HG02981 (cell line): ENCODE measurements at regions not wholly inside any gene's neighbourhood (a gene's known extent, or its start where the extent isn't known, plus 50 kb on each side); places are given as distances from the start of the nearest gene placed in this dataset.

Experiments
- ATAC-seq: cut with Tn5 transposase; IDR thresholded peaks from one replicate; pipeline ENCODE4 v1.9.1; 2021; ENCODE audit warnings: mild to moderate bottlenecking, moderate library complexity; ENCODE audit not compliant: unreplicated experiment

DNA sequence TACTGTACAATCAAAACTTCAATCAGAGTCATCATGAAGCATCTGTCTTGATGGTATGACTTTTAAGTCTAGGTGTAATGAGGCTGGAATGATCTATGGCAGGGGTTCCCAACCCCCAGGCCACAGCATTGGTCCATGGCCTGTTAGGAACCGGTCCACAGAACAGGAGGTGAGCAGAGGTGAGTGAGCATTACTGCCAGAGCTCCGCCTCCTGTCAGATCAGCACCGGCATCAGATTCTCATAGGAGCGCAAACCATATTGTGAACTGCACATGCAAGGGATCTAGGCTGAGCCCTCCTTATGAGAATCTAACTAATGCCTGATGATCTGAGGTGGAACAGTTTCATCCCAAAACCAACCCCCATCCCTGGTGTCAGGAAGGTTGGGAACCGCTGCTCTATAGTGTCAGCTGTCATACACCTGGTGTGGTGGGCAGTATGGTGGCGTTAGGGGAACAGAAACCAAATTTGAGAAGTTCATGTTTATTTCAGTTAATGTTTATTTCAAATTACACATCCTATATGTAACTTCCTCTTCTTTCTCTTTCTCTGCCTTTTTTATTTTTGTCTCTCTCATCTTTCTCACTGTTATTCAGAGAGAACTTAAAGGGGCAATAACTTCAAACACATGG, 432.6 kb downstream of the TNS3 start:
- ATAC-seq: peak; percentile 73

GRCh38 chr7:47148536-47149207, 433.2 kb downstream of the TNS3 start:
- ATAC-seq: no peak

DNA sequence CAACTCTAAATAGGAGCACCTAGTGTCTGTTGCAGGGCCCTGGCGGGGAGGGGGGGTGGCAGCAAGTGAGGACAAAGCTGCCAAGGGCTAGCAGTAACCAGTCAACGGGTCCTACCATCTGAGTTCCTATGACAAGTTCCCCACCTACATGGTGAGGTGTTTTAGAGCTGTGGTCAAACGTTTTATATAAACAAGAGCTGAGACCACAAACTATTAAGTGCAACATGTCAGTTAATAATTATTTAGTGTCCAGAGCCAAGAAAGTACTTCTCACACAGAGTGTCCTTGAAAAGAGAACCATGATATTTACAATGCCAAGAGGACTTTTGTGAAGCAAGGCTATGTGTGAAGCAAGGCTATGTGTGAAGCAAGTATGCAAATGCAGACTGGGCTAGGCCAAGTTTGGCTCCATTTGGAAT, 434.7 kb downstream of the TNS3 start:
- ATAC-seq: peak; percentile 52

DNA sequence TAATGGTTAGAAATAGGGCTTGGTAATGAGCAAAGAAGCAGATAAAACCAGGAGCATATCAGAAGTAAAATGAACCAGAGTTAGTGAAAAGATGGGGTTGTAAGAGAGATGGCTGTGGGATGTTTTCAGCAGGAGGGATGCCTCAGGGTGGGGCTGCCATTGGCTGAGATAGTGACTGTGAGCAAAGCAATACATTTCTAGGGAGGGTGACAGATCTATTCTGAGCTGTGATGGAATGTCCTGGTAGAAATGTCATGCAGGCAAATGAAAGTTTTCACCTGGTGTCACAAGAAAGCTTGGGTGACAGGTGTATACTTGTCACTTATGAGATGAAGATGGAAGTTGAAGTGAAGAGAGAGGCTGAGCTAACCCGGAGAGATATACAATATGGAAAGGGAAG, 435.9 kb downstream of the TNS3 start:
- ATAC-seq: no peak

DNA sequence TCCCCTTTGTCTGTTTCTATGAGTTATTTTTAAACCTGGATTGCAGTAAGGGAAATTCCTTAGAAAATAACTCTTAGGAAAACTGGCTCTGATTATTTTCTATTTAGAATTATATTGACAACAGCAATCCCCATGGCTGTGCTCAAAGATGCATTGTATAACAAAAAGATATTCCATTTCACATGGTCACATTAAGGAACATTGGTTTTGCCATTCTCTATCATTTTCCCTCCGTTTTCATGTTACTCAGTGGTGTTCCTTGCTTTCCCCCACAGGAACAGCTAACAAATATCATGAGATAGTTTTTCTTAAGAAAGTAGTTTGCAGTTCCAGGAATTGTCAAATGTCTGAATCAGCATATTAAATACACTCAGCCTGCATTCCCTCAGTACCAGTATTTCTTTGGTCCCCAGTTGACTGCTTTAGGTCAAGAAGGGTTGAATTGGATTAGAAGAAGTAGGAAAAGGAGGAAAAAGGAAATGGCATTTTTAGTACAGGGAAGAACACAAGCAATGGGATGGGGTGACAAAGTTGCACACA, 436.7 kb downstream of the TNS3 start:
- no peak for ATAC-seq

DNA sequence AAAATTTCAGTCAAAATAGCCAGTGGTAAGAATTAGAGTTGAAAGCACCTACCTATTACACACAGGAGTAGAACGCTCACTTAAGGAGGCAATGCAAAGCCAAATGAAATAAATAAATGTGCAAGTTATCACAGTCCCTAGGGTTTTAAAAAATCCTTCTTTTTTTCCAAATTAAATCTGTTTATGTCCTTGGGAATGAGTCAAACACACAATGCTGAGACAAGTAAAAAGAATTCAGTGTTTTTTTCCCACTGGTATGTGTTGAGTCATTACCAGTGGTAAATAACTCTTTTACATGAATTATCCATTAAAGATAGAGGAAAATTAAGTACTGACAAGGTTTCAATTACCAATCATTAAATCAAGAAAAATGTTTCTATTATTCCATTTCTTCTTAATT, 438.6 kb downstream of the TNS3 start:
- ATAC-seq: no peak

GRCh38 chr7:47142867-47143175, 439.1 kb downstream of the TNS3 start:
- ATAC-seq: no peak

DNA sequence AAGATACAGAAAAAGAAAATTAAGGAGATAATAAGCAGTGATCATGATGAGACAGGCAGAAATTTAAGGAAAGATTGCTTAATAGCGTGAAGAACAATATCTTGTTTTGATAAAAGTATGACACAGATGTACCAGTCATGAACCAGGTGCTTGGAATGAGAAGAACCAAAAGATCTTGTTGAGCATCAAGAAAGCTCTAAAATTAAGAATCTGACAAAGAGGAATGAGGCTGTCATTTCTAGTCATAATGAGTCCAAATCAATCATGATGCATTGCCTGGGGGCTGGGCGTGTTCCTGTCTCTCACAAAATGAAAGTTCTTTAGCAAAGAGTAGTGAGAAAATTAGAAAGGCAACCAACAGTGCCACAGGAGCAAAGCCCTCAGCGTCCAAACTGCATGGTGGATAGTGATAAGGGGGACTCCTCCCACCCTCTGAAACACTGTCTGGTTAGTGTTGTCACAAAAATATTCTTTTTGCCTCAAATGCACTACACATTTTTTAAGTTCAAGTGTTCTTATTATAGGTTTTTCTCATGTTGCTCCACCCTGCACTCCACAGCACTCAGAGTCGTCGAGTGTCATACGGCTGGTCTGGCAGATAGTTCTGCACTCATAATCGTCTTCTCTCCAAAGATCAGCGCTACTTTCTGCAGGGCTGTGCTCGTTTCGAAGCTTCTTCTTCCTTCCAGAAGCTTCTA, 439.6 kb downstream of the TNS3 start:
- ATAC-seq: no peak

DNA sequence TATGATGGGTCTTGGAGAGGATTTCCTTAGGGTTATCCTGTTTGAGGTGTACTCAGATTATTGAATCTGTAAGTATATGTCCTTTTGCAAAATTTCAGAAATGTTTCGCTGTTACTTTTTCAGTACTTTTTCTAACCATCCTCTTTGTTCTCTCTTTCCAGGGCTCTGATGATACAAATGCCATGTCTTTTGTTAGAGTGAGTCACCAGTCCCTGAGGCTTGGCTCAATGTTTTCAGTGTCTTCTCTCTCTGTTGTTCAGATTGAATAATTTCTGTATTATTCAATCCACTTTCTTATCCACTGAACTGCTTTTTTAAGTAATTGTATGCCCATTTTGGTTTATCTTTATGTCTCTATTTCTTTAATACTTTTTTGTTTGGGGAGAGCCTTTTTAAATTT, 449.4 kb downstream of the TNS3 start:
- ATAC-seq: no peak

DNA sequence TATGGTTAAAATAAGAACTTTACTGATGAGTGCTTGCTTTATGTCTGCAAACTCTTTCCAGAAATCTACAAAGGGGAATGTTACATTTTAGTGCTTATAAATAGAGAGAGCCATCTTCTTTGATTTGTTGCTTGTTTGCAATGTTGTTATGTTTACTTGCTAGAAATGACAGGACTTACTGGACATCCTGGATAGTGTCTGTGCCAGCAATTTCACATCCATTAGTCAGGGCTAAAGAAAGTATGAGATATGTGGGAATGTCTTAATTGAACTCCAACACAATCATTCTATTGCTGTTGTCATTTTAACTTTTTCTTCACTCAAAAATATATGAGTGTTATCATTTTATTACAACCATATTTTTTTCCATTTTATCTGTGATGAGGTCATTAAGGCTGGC, 453.2 kb downstream of the TNS3 start:
- ATAC-seq: no peak

DNA sequence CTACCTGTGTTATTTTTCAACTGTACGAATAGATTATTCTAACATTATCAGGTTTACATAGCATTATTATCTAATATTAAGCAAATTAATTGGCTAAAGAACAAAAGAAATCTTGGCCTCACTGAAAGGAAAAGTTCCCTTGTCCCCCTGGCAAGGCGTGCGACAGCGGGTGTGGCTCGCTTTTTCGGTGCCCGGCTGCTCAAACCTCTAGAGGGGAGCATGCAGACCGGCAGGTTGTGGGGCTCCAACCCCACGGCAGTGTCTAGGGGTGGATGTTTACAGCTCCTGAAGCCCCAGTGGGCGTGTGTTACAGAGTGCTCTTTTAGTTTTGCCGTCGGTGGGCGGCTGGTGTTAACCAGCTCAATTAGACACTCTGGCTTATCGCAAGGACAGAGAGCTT, 456.4 kb downstream of the TNS3 start:
- ATAC-seq: no peak

GRCh38 chr7:47119261-47119865, 462.5 kb downstream of the TNS3 start:
- ATAC-seq: no peak

- ATAC-seq: no peak
Observed at GRCh38 chr7:47104206-47104549, 477.7 kb downstream of the TNS3 start.

GRCh38 chr7:47103498-47104205, 478.3 kb downstream of the TNS3 start:
- ATAC-seq: no peak

DNA sequence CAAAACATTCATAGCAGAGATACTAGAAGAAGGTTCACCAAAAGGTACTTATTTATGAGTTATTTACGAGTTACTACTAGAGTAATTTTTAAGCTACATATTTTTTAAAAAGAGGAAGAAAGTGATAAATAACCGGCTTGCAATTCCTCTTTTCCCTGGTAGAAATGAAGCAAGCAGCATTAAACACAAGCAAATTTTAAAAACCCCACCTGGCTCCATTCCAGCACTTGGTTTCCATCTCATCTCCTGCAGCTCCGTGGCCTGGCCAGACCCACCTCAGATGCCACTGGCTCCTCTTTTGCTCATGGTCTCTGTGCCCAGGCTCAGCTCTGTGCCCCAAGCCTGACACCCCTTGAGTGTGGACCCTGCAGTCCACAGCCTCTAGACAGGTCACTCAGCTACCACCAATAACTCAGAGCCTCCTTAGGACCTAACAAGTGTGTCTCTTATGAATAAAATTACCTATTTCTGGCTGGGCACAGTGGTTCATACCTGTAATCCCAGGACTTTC, 479.5 kb downstream of the TNS3 start:
- ATAC-seq: no peak

DNA sequence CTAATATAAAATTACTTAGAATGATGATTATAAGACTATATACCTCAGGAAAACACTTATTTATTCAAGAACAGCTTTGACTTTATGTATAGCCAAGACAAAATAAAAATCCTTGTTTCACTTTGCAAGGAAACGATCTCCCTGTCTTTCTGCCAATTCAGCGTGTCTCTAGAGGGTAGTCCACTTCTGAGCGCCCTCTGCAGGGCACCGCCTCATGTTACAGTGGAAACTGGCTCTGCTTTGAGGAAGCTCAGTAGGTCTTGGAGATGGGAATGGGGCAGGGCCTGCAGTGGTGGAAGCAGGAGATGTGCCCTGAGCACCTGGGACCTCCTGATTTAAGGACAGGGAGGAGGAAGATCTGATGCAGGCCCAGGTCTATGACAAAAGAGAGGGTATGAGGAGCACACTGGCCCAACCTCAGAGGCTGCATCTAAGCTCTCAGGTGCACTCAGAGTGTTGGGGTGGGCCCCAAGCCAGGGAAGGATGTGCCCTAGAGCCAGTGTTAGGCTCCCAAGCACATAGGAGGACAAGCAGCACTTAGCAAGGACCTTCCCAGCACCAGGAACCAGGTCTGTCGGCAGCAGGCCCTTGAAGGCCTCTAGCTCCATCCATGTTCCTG, 481.0 kb downstream of the TNS3 start:
- no peak for ATAC-seq

DNA sequence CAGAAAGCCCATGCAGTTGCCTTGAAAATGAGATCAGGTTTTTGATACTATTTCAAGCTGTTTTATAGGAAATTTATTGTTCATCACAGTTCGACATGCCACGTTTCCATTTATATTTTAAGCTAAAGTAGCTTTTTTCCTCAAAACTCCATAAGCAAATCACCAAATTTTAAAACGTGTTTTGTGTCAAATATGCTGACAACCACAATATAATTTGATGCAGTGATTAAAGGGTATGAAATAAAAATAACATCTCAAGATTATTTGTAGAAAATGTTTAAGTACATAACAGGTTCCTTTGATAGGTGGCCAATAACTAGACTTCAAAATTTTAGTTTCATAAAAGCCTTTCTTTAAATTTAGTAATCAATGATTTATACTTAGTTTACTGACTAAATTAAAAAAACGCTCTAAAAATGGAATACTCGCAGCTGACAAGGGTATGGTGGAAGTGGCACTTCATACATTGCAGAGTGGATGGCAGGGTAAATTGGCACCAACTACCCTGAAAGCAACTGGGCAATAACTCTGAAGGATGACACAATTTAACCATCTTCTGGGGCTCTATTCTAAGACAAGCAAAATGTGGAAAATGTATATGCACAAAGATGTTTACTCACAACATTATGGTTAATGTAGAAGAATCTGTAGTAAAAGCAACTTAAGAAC, 481.6 kb downstream of the TNS3 start:
- no peak for ATAC-seq

DNA sequence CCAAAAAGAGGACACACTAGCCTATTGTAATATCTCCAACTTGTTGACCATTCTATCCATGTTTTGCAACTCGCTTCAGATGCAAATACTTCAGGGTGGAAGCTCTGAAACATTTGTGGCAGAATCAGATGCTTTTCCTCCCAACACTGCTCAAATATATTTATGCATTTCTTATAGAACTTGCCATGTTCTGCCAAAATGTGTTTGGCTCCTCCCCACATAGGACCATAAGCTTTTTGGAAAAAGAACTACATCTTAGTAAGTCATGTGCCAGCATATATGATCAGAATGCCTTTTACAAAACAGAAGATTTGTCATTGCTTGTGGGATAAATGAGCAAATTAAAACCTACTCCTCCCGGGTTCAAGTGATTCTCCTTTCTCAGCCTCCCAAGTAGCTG, 484.5 kb downstream of the TNS3 start:
- no peak for ATAC-seq

DNA sequence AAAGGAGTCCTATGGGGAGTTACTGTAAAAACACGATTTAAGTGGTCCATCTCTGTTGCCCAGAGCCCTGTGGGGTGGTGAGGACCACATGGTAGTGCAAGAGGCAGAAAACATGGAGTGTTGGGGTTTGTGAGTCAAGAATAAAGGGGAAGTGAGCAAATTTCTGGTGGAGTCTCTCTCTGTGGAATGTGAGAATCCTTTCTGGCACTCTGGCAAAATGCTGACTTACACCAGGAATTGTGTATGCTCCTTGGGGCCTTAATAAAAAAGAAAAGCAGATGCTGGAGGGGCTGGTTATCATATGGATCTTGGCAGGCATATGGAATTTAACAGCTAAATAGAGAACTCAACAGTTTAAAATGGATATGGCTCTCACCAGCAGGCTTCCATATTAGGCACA, 486.0 kb downstream of the TNS3 start:
- ATAC-seq: no peak

DNA sequence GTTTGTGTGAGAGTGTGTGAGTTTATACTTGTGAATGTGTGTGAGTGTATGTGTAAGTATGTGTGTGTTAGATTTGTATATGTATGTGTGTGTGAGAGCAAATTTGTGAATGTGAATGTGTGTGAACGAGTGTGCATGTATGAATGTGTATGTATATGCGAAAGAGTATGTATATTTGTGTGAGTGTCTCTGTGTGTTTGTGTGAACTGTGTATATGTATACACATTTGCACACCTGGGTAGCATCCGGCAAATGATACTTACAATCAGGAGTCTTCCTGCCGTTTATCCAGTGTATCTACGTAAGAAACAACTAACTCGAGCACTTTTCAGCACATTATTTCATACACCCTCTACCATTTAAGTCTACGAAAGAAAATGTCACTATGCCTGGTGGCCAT, 487.4 kb downstream of the TNS3 start:
- no peak for ATAC-seq
